Fibroblast of peridontal ligament (primary cell): ENCODE measurements at regions not wholly inside any gene's neighbourhood (a gene's known extent, or its start where the extent isn't known, plus 50 kb on each side); places are given as distances from the start of the nearest gene placed in this dataset.
"Not testable (repeated sequence)": the region's sequence is repeated elsewhere in the genome, so short reads cannot be mapped to it uniquely, and the experiment has no call there.

Source experiments
- DNase-seq: peaks from one replicate; pipeline ENCODE4 v3.0.0-alpha.2; 2010; ENCODE audit errors: extremely low read depth

GRCh38 chr7:145464287-145464686, 628.4 kb upstream of the TPK1 start:
- DNase-seq = no peak

GRCh38 chr7:145462463-145462862, 626.6 kb upstream of the TPK1 start:
- no peak for DNase-seq

- no peak for DNase-seq
These were observed 599.0 kb upstream of the TPK1 start for GRCh38 chr7:145434811-145435210.

- DNase-seq = no peak
These were observed 596.0 kb upstream of the TPK1 start for GRCh38 chr7:145431834-145432233.

DNA sequence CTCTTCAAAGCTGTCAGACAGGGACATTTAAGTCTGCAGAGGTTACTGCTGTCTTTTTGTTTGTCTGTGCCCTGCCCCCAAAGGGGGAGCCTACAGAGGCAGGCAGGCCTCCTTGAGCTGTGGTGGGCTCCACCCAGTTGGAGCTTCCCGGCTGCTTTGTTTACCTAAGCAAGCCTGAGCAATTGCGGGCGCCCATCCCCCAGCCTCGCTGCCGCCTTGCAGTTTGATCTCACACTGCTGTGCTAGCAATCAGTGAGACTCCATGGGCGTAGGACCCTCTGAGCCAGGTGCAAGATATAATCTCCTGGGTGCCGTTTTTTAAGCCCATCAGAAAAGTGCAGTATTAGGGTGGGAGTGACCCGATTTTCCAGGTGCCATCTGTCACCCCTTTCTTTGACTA, 582.6 kb upstream of the TPK1 start:
- DNase-seq = not testable (repeated sequence)

GRCh38 chr7:145411066-145411465, 575.2 kb upstream of the TPK1 start:
- no peak for DNase-seq

- DNase-seq = peak; percentile 2
These were observed 562.9 kb upstream of the TPK1 start for GRCh38 chr7:145398758-145399157.

GRCh38 chr7:145394126-145394525, 558.3 kb upstream of the TPK1 start:
- no peak for DNase-seq

- DNase-seq = no peak
These were observed 546.9 kb upstream of the TPK1 start for GRCh38 chr7:145382762-145383161.

GRCh38 chr7:145378197-145378596, 542.3 kb upstream of the TPK1 start:
- DNase-seq = no peak

- no peak for DNase-seq
These were observed 524.8 kb upstream of the TPK1 start for GRCh38 chr7:145360511-145361100.

DNA sequence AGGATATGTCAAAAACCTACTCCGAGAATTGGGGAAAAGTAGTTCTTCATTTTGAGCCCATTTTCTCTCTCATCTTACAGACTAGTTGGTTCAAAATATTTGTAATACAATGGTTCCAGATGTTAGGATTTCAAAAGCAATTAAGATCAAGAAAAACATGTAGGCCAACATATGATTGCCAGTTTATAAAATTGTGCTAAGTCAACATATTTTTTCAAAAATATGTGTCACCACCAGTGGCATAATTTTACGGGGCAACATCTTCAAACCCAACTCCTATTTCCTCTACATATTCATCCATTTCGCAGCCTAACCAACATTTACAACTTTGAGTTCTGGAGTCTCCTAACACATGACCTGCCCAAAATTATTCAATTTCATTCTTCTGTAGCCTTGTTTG, 514.5 kb upstream of the TPK1 start:
- DNase-seq = no peak

- DNase-seq = not testable (repeated sequence)
These were observed 513.6 kb upstream of the TPK1 start for GRCh38 chr7:145349452-145349851.

GRCh38 chr7:145347271-145347670, 511.4 kb upstream of the TPK1 start:
- DNase-seq = no peak

- DNase-seq = no peak
These were observed 503.5 kb upstream of the TPK1 start for GRCh38 chr7:145339319-145339718.

DNA sequence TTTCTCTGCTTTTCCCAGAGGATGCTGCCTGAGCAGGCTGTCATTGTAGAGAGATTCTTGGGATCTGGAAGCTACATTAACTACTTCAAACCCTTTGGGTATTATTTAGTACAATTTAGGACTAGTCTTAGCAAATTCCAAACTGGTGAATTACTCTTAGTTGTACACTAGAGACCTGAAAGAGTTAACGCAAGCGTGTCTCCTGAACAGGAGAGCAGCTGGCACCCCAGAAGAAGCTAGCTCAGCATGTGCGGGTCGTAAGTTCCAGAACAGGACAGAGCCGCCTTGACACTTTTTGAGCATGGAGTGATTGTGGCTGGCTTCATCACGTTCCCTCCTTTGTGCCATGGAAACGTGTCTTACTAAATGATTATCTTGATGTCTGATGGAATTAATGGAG, 495.7 kb upstream of the TPK1 start:
- no peak for DNase-seq

DNA sequence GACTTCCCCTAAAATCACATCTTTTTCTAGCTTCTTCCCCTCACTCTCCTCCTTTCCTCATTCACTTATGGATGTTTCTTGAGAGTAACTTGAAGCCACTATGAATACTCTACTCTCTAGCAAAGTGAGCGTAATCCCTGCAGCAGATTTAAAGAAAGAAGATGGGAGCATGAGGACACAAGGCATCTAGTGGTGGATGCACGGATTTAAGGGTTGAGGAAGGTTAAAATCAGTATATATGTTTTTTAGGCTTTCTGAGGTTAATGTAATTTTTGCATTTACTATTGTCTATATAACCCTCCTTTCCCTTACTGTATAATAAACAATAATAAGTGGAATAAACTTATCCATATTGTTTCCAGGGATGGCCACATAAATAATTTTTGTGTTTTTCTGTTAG, 495.2 kb upstream of the TPK1 start:
- DNase-seq = no peak

- no peak for DNase-seq
These were observed 491.8 kb upstream of the TPK1 start for GRCh38 chr7:145327646-145328045.

- no peak for DNase-seq
These were observed 488.2 kb upstream of the TPK1 start for GRCh38 chr7:145324081-145324480.

DNA sequence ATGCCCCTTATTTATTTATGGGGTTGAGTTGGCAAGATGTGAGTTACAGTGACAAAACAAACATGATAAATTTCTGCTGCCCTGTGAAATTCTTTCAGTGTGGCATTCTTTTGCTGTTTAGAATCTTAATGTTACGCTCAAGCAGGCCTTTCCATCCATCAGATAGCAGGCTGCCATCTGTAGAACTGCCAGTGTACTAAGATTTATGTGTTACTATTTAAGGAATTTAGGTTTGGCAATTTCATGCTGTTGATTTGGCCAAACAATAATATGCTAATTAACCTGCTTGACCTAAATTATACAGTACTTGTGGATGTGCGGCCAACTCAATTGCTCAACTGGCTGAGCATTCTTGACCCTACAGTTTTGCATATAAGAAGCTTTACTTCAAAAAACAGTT, 477.7 kb upstream of the TPK1 start:
- no peak for DNase-seq

- DNase-seq = no peak
These were observed 457.9 kb upstream of the TPK1 start for GRCh38 chr7:145293754-145294153.

- DNase-seq = no peak
These were observed 457.4 kb upstream of the TPK1 start for GRCh38 chr7:145293228-145293701.

DNA sequence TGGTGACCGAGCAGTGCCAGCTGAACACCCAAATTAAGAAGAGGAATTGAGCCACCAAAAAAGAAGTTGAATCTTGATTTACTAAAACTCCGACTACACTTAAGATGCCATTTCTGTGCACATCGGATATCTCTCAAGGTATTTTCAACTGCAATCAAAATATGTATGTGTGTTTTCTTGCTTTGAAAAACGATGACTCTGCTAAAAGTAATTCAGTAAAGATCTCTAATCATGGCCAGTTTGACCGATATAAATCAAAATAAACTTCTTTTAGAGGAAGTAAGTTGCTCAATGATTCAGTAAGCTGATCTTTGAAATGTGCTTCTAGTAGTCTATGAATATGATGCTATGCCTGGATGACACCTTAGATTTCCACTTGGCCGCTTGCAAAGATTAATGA, 453.5 kb upstream of the TPK1 start:
- no peak for DNase-seq

DNA sequence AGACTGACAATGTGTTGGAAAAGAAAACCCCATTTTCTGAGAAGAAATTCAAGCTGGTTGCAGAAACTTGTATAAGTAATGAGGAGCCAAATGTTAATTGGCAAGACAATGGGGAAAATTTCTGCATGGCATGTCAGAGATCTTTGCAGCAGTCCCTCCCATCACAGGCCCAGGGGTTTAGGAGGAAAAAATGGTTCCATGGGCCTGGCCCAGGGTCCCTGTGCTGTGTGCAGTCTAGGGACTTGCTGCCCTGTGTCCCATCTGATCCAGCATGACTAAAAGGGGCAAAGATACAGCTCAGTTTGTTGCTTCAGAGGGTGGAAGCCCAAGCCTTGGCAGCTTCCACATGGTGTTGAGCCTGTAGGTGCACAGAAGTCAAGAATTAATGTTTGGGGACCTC, 440.3 kb upstream of the TPK1 start:
- no peak for DNase-seq
